ENCODE measurements at regions not wholly inside any gene's neighbourhood (a gene's known extent, or its start where the extent isn't known, plus 50 kb on each side); places are given as distances from the start of the nearest gene placed in this dataset.

DNA sequence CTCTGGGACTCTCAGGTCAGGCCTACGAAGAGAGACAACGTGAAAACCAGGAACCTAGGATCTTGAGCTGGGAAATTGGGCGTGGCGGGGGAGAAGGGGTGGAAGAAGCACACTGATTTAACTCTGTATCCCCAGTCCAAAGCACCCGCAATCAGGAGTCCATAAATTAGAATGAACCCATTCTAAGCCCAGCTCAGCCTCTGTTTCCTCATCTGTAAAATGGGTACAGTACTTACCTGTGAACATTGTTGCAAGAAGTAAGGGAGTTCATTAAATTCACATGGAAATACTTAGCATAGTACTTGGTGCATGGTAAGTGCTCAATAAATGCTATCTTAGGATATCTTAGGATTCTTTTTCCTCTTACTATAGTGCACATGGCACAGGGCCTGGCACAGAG, 326.7 kb downstream of the BCOR start:
- TF ChIP-seq RAD21 (IDR thresholded peaks at IDR 0.05; ENCODE audit: low read depth) (no peak), CREB1 (IDR thresholded peaks at IDR 0.05; ENCODE audit: low read depth) (no peak), ZBTB7A (IDR thresholded peaks at IDR 0.05; ENCODE audit: low read depth) (no peak), EGR1 (IDR thresholded peaks at IDR 0.05) (no peak), TAF1 (IDR thresholded peaks at IDR 0.05; ENCODE audit: low read depth) (no peak)

- TF ChIP-seq ZBTB7A (IDR thresholded peaks at IDR 0.05; ENCODE audit: low read depth) (no peak), YY1 (IDR thresholded peaks at IDR 0.05; ENCODE audit: low read depth) (no peak), CREB1 (IDR thresholded peaks at IDR 0.05; ENCODE audit: low read depth) (no peak), TEAD4 (IDR thresholded peaks at IDR 0.05) (no peak)
- TF ChIP-seq, protein P1, sequence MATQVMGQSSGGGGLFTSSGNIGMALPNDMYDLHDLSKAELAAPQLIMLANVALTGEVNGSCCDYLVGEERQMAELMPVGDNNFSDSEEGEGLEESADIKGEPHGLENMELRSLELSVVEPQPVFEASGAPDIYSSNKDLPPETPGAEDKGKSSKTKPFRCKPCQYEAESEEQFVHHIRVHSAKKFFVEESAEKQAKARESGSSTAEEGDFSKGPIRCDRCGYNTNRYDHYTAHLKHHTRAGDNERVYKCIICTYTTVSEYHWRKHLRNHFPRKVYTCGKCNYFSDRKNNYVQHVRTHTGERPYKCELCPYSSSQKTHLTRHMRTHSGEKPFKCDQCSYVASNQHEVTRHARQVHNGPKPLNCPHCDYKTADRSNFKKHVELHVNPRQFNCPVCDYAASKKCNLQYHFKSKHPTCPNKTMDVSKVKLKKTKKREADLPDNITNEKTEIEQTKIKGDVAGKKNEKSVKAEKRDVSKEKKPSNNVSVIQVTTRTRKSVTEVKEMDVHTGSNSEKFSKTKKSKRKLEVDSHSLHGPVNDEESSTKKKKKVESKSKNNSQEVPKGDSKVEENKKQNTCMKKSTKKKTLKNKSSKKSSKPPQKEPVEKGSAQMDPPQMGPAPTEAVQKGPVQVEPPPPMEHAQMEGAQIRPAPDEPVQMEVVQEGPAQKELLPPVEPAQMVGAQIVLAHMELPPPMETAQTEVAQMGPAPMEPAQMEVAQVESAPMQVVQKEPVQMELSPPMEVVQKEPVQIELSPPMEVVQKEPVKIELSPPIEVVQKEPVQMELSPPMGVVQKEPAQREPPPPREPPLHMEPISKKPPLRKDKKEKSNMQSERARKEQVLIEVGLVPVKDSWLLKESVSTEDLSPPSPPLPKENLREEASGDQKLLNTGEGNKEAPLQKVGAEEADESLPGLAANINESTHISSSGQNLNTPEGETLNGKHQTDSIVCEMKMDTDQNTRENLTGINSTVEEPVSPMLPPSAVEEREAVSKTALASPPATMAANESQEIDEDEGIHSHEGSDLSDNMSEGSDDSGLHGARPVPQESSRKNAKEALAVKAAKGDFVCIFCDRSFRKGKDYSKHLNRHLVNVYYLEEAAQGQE (IDR thresholded peaks at IDR 0.05; ENCODE audit: low read depth): no peak
These were observed 325.5 kb downstream of the BCOR start for GRCh38 chrX:39772057-39772832.

- no peak for TF ChIP-seq RAD21 (IDR thresholded peaks at IDR 0.05; ENCODE audit: low read depth)
- TF ChIP-seq NFIC (IDR thresholded peaks at IDR 0.05): no peak
- no peak for TF ChIP-seq CREB1 (IDR thresholded peaks at IDR 0.05; ENCODE audit: low read depth)
- no peak for TF ChIP-seq TCF12 (IDR thresholded peaks at IDR 0.05; ENCODE audit: low read depth)
- TF ChIP-seq TEAD4 (IDR thresholded peaks at IDR 0.05): no peak
- TF ChIP-seq EGR1 (IDR thresholded peaks at IDR 0.05): no peak
- TF ChIP-seq, protein P2, sequence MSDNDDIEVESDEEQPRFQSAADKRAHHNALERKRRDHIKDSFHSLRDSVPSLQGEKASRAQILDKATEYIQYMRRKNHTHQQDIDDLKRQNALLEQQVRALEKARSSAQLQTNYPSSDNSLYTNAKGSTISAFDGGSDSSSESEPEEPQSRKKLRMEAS (IDR thresholded peaks at IDR 0.05): no peak
- no peak for TF ChIP-seq TAF1 (IDR thresholded peaks at IDR 0.05; ENCODE audit: low read depth)
- TF ChIP-seq ZBTB7A (IDR thresholded peaks at IDR 0.05; ENCODE audit: low read depth): no peak
- TF ChIP-seq CEBPB (IDR thresholded peaks at IDR 0.05): no peak
- TF ChIP-seq, protein P3, sequence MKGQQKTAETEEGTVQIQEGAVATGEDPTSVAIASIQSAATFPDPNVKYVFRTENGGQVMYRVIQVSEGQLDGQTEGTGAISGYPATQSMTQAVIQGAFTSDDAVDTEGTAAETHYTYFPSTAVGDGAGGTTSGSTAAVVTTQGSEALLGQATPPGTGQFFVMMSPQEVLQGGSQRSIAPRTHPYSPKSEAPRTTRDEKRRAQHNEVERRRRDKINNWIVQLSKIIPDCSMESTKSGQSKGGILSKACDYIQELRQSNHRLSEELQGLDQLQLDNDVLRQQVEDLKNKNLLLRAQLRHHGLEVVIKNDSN (IDR thresholded peaks at IDR 0.05): no peak
- no peak for TF ChIP-seq FOXM1 (IDR thresholded peaks at IDR 0.05; ENCODE audit: borderline replicate concordance, low read depth)
- no peak for TF ChIP-seq EP300 (IDR thresholded peaks at IDR 0.05; ENCODE audit: borderline replicate concordance)
- no peak for TF ChIP-seq YY1 (IDR thresholded peaks at IDR 0.05; ENCODE audit: low read depth)
- TF ChIP-seq, protein P1 (IDR thresholded peaks at IDR 0.05; ENCODE audit: low read depth): no peak
These were observed 324.6 kb downstream of the BCOR start for GRCh38 chrX:39773150-39773549.

GRCh38 chrX:39773923-39774773, 323.6 kb downstream of the BCOR start:
- TF ChIP-seq TEAD4 (IDR thresholded peaks at IDR 0.05): no peak
- TF ChIP-seq, protein P3 (IDR thresholded peaks at IDR 0.05): no peak
- TF ChIP-seq RAD21 (IDR thresholded peaks at IDR 0.05; ENCODE audit: low read depth): no peak
- no peak for TF ChIP-seq TAF1 (IDR thresholded peaks at IDR 0.05; ENCODE audit: low read depth)
- TF ChIP-seq CEBPB (IDR thresholded peaks at IDR 0.05): no peak
- TF ChIP-seq ZBTB7A (IDR thresholded peaks at IDR 0.05; ENCODE audit: low read depth): no peak
- no peak for TF ChIP-seq NFIC (IDR thresholded peaks at IDR 0.05)
- TF ChIP-seq EP300 (IDR thresholded peaks at IDR 0.05; ENCODE audit: borderline replicate concordance): no peak
- TF ChIP-seq FOXM1 (IDR thresholded peaks at IDR 0.05; ENCODE audit: borderline replicate concordance, low read depth): no peak
- TF ChIP-seq TCF12 (IDR thresholded peaks at IDR 0.05; ENCODE audit: low read depth): no peak
- TF ChIP-seq CREB1 (IDR thresholded peaks at IDR 0.05; ENCODE audit: low read depth): no peak

- TF ChIP-seq, protein P2 (IDR thresholded peaks at IDR 0.05): no peak
- no peak for TF ChIP-seq EGR1 (IDR thresholded peaks at IDR 0.05)
- TF ChIP-seq TCF12 (IDR thresholded peaks at IDR 0.05; ENCODE audit: low read depth): no peak
- TF ChIP-seq, protein P3 (IDR thresholded peaks at IDR 0.05): no peak
- no peak for TF ChIP-seq ZBTB7A (IDR thresholded peaks at IDR 0.05; ENCODE audit: low read depth)
- TF ChIP-seq FOXM1 (IDR thresholded peaks at IDR 0.05; ENCODE audit: borderline replicate concordance, low read depth): no peak
- no peak for TF ChIP-seq NFIC (IDR thresholded peaks at IDR 0.05)
- TF ChIP-seq, protein P1 (IDR thresholded peaks at IDR 0.05; ENCODE audit: low read depth): no peak
- no peak for TF ChIP-seq CEBPB (IDR thresholded peaks at IDR 0.05)
- TF ChIP-seq EP300 (IDR thresholded peaks at IDR 0.05; ENCODE audit: borderline replicate concordance): no peak
- no peak for TF ChIP-seq CREB1 (IDR thresholded peaks at IDR 0.05; ENCODE audit: low read depth)
These were observed 322.9 kb downstream of the BCOR start for GRCh38 chrX:39774774-39775328.

All from Ishikawa (cell line).